ENCODE measurements at regions not wholly inside any gene's neighbourhood (a gene's known extent, or its start where the extent isn't known, plus 50 kb on each side); places are given as distances from the start of the nearest gene placed in this dataset.

DNA sequence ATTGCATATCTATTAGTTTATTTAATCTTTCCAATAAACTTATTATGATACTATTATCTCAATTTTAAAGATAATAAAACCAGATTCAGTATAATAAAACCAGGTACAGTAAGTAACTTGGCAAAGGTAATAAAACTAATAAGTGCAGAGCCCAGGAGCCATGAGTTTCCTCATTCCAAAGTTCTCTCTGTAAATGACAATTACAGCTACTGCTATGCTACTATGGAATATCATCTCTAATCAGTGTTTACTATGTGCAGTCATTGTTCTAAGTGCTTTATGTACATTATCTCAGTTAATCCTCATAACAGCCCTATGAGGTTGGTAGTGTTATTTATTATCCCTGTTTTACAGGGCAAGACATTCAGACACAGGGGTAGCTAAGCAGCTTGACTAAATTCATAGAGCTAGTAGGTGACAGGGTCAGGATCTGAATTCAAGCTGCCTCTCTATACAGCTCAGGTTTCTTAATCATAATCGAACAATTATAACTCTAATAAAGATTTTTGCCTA is 285.0 kb upstream of the PITX2 start:
- TF ChIP-seq, protein P1, sequence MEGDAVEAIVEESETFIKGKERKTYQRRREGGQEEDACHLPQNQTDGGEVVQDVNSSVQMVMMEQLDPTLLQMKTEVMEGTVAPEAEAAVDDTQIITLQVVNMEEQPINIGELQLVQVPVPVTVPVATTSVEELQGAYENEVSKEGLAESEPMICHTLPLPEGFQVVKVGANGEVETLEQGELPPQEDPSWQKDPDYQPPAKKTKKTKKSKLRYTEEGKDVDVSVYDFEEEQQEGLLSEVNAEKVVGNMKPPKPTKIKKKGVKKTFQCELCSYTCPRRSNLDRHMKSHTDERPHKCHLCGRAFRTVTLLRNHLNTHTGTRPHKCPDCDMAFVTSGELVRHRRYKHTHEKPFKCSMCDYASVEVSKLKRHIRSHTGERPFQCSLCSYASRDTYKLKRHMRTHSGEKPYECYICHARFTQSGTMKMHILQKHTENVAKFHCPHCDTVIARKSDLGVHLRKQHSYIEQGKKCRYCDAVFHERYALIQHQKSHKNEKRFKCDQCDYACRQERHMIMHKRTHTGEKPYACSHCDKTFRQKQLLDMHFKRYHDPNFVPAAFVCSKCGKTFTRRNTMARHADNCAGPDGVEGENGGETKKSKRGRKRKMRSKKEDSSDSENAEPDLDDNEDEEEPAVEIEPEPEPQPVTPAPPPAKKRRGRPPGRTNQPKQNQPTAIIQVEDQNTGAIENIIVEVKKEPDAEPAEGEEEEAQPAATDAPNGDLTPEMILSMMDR (IDR thresholded peaks at IDR 0.05; ENCODE audit: low read depth, low read length): no peak
- H3K4me3 ChIP-seq (ENCODE audit: low read depth, low read length): no peak overlapping the region

GRCh38 chr4:110914791-110915190 is 291.9 kb upstream of the PITX2 start:
- TF ChIP-seq, protein P1 (IDR thresholded peaks at IDR 0.05; ENCODE audit: low read depth, low read length): no peak
- no peak overlapping the region for H3K4me3 ChIP-seq (ENCODE audit: low read depth, low read length)

- H3K4me3 ChIP-seq (ENCODE audit: low read depth, low read length): no peak overlapping the region
- TF ChIP-seq, protein P1 (IDR thresholded peaks at IDR 0.05; ENCODE audit: low read depth, low read length): no peak
Measured at GRCh38 chr4:110915301-110915700, 292.4 kb upstream of the PITX2 start.

- TF ChIP-seq, protein P1 (IDR thresholded peaks at IDR 0.05; ENCODE audit: low read depth, low read length): no peak
- no peak overlapping the region for H3K4me3 ChIP-seq (ENCODE audit: low read depth, low read length)
Measured at GRCh38 chr4:110916505-110916904, 293.6 kb upstream of the PITX2 start.

DNA sequence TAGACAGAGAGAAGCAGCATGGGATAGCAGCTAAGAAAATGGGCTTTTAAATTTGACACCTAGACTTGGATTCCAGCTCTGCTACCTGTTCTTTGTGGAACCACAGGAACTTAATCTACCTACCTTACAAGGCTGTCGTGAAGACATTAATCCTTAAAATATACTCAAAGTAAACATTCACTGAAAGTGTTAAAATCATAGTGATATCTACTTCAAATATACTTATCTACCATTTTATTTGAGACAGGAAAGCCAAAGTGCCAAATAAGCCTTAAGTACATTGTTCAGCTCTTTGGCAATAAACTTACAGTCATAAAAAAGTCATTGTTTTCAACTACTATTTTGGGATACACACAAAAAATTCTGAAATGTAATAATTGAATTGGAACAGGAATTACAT is 295.0 kb upstream of the PITX2 start:
- H3K4me3 ChIP-seq (ENCODE audit: low read depth, low read length): no peak overlapping the region
- TF ChIP-seq, protein P1 (IDR thresholded peaks at IDR 0.05; ENCODE audit: low read depth, low read length): no peak

- TF ChIP-seq, protein P1 (IDR thresholded peaks at IDR 0.05; ENCODE audit: low read depth, low read length): no peak
- H3K4me3 ChIP-seq (ENCODE audit: low read depth, low read length): no peak overlapping the region
Measured at GRCh38 chr4:110920990-110921389, 298.1 kb upstream of the PITX2 start.

DNA sequence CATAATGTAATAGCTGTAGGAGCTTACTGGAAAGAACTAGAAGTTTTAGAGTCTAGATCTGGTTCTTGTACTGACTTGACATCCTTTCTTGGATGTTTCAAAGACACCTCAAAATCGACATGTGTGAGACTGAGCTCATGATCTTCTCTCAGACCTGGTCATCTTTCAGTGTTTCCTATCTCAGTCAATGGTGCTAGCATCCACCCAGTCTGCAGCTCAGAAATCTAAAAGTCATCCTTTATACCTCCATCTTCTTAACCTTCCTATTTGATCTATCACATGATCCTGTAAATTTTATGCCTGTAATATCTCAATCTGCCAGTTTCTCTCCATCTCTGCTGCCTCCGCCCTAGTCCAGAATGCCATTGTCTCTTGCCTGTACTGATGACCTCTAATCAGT is 301.9 kb upstream of the PITX2 start:
- TF ChIP-seq, protein P1 (IDR thresholded peaks at IDR 0.05; ENCODE audit: low read depth, low read length): no peak
- H3K4me3 ChIP-seq (ENCODE audit: low read depth, low read length): no peak overlapping the region
